GM18909 (cell line): ENCODE measurements at regions not wholly inside any gene's neighbourhood (a gene's known extent, or its start where the extent isn't known, plus 50 kb on each side); places are given as distances from the start of the nearest gene placed in this dataset.

ENCODE experiments used
- ATAC-seq: cut with Tn5 transposase; IDR thresholded peaks from one replicate; pipeline ENCODE4 v1.9.1; 2021; ENCODE audit warnings: mild to moderate bottlenecking; ENCODE audit not compliant: unreplicated experiment, poor library complexity

- ATAC-seq, result no peak
These were observed 461.8 kb downstream of the SHQ1 start for GRCh38 chr3:72386327-72387000.

- ATAC-seq, result no peak
These were observed 463.1 kb downstream of the SHQ1 start for GRCh38 chr3:72385167-72385566.

GRCh38 chr3:72384602-72385001 is 463.6 kb downstream of the SHQ1 start:
- no peak for ATAC-seq

DNA sequence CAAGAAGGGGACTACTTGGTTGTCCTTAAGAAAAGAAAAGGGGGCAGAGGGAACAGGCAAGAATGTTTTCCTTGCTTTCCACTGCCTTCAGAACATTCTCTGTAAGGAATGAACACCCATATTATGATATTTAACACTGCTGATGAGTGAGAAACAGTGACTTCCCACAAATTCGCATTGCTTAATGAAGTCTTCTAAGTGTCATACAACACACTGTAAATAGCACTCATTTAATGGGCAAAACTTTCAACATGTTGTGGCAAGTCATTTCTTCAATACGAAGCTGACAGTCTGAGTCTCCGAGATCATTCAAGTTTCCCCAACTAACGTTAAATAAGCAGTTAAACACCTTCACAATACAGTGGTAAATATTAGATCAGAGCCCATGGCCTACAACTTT is 464.4 kb downstream of the SHQ1 start:
- ATAC-seq, result no peak

DNA sequence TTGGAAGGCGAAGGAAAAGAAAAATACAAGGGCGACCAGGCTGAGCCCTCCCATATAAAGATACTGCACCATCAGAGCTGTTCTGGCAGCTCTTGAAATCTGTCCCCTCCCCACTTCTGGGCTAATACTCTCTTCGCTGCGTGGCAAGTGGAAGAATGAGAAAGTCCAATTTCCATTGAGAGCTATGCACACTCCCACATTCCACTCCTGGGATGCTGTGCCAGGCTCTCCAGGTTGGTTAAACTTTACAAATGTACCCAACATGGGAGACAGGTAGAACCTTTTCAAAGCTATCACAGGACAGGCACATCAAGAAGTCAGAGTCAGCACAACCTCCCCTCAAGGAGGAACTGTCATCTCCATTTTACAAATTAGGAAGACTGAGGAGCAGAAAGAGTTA is 465.0 kb downstream of the SHQ1 start:
- no peak for ATAC-seq

DNA sequence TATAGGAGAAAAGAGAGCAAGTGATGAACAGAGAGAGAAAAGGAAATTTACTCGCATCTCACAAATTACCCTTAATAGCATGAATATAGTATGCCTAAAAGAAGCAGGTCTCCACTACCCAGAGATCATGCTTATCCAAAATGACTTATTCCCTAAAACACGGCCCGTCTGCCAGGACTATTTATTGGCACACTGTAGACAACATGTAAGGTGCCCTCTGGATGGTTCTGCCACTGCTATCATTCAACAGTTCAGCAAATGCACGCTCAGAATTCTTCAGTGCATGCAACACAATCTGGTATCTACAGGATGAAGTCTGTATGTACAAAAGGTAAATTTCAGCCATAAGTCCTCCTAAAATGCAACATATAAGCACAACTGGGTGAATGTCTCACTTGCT is 465.8 kb downstream of the SHQ1 start:
- ATAC-seq, result no peak

GRCh38 chr3:72381584-72381983 is 466.7 kb downstream of the SHQ1 start:
- no peak for ATAC-seq

GRCh38 chr3:72380711-72381493 is 467.3 kb downstream of the SHQ1 start:
- no peak for ATAC-seq

- ATAC-seq, result no peak
These were observed 468.1 kb downstream of the SHQ1 start for GRCh38 chr3:72380193-72380592.

- peak; percentile 40 for ATAC-seq
These were observed 468.6 kb downstream of the SHQ1 start for GRCh38 chr3:72379500-72380187.

- no peak for ATAC-seq
These were observed 470.0 kb downstream of the SHQ1 start for GRCh38 chr3:72378287-72378686.

GRCh38 chr3:72376956-72377710 is 471.1 kb downstream of the SHQ1 start:
- ATAC-seq, result no peak

- no peak for ATAC-seq
These were observed 472.8 kb downstream of the SHQ1 start for GRCh38 chr3:72375237-72376076.

DNA sequence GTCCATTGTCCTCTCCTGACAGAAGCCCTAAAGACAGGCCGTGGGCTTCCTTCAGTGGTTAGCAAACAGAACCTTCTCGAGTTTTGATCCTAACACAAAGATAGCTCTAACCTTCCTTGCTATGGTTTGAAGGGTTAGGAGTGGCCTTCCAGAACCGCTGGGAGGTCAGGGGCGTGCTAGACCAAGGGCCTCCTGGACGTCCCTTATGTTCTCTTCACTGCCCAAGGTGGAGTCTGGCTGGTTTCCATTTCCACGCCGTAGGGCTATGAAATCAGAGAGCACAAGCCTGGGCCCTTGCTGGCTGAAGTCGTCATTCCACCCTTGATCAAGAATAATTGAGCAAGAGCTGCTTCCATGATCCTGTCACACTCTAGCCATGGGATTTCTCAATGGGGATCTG is 475.1 kb downstream of the SHQ1 start:
- no peak for ATAC-seq

GRCh38 chr3:72372161-72372560 is 476.1 kb downstream of the SHQ1 start:
- ATAC-seq, result no peak

DNA sequence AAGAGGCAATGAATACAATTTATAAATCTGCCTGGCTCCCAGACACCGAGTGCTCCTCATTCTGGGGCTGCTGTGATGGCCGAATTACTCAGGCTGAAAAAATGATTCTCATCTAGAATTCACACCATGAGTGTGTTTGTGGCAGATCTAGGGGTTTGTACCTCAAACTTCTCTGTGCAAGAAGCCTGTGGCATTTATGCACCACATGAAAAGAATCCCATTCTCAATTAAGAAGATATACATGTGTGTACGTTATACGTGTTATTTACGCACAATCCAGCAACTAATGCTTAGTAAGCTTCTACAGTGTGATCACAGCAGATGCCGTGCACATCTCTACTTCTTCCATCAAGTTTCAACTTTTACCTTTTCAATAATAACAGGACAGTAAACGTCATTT is 476.8 kb downstream of the SHQ1 start:
- ATAC-seq, result no peak

DNA sequence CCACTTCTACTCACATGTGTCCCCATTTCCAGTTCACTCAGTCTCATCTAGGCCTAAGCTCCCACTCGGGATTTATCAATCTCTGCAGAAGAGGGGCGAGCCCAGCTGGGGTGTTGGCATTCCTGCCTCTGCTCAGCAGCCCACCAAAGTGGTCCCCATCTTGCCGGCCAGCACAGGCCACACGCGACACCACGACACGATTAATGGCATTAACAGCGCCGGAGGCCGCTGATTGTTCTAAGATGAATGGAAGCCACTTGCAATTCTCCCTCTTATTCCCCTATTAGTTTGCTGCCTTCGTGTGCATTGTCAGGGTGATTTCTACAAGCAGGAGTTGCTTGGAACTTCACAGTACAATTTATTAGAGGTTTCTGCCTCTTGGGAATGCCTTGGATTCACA is 477.3 kb downstream of the SHQ1 start:
- no peak for ATAC-seq

GRCh38 chr3:72369681-72370080 is 478.6 kb downstream of the SHQ1 start:
- ATAC-seq, result no peak

- ATAC-seq, result no peak
These were observed 479.8 kb downstream of the SHQ1 start for GRCh38 chr3:72368331-72368975.
